Caco-2 (cell line): ENCODE measurements at regions not wholly inside any gene's neighbourhood (a gene's known extent, or its start where the extent isn't known, plus 50 kb on each side); places are given as distances from the start of the nearest gene placed in this dataset.

Source experiments
- BruUV-seq: library from RNA; stranded (reverse); fragments of 400-500 nt; replicated peaks from 2 replicates; lab custom pipeline; 2021; lab: Mats Ljungman, UMichigan
- CTCF ChIA-PET: fragments of 300-600 bp; sonication (Branson Sonifier 250); formaldehyde crosslinking; loops from one replicate; lab custom pipeline; 2022; ENCODE audit warnings: antibody characterized with exemption; lab: Charles Lee
- POLR2A ChIA-PET: fragments of 300-600 bp; sonication (Branson Sonifier 250); formaldehyde crosslinking; loops from one replicate; lab custom pipeline; 2022; ENCODE audit warnings: antibody characterized with exemption; lab: Charles Lee
- DNase-seq, 2 experiments: peaks; one replicate each; pipeline versions ENCODE4 v3.0.0 to v3.0.0-alpha.2; 2020 to 2022
- H3K27me3 ChIP-seq: replicated peaks from 2 replicates; pipeline ENCODE4 v1.6.0; 2011; ENCODE audit warnings: low read length; ENCODE audit not compliant: control insufficient read depth, insufficient read depth
- H3K36me3 ChIP-seq: 2 replicates; pipeline ENCODE4 v1.5.1; 2011; ENCODE audit warnings: low read length; ENCODE audit not compliant: control insufficient read depth, insufficient read depth
- H3K4me1 ChIP-seq: fragments of 250-450 bp; sonication (Bioruptor Pico); 2 replicates; pipeline ENCODE4 v1.5.1; 2020; ENCODE audit warnings: mild to moderate bottlenecking
- H3K4me3 ChIP-seq: 2 replicates; pipeline ENCODE4 v1.5.1; 2011; ENCODE audit warnings: low read depth, mild to moderate bottlenecking, control low read depth, low read length
- H3K9me3 ChIP-seq: fragments of 250-450 bp; sonication (Bioruptor Pico); 2 replicates; pipeline ENCODE4 v1.5.1; 2020; ENCODE audit warnings: mild to moderate bottlenecking, moderate library complexity
- H3K27ac Mint-ChIP-seq: one replicate; pipeline ENCODE4 v1.8.0; 2022; ENCODE audit warnings: mixed read lengths; ENCODE audit not compliant: unreplicated experiment
- H3K27me3 Mint-ChIP-seq: one replicate; pipeline ENCODE4 v1.8.0; 2022; ENCODE audit warnings: mixed read lengths; ENCODE audit not compliant: insufficient read depth, unreplicated experiment
- H3K36me3 Mint-ChIP-seq: one replicate; pipeline ENCODE4 v1.8.0; 2022; ENCODE audit warnings: mild to moderate bottlenecking, mixed read lengths; ENCODE audit not compliant: insufficient read depth, unreplicated experiment
- H3K4me1 Mint-ChIP-seq: one replicate; pipeline ENCODE4 v1.8.0; 2022; ENCODE audit warnings: low read depth, mixed read lengths; ENCODE audit not compliant: unreplicated experiment
- H3K4me3 Mint-ChIP-seq: one replicate; pipeline ENCODE4 v1.8.0; 2022; ENCODE audit warnings: mild to moderate bottlenecking, moderate library complexity, mixed read lengths; ENCODE audit not compliant: unreplicated experiment
- H3K9me3 Mint-ChIP-seq: one replicate; pipeline ENCODE4 v1.8.0; 2022; ENCODE audit warnings: mixed read lengths; ENCODE audit not compliant: unreplicated experiment
- intact Hi-C: fragments of 100-400 bp; cut with micrococcal nuclease; formaldehyde crosslinking; loops from one replicate; pipeline ENCODE4 v1.10.0; 2022; ENCODE audit not compliant: unreplicated experiment
- TF ChIP-seq, protein P1 (sequence below), 2 experiments: fragments of 200-600 bp in 1 of 2; IDR thresholded peaks; 1 replicate in 1 of 2; 2 replicates in 1 of 2; pipeline versions ENCODE4 v1.5.1 to v1.8.0; 2011 to 2022; ENCODE audit warnings: antibody characterized with exemption in 1 of 2, control low read depth in 1 of 2, inconsistent platforms in 1 of 2, low read depth in 1 of 2, low read length in 1 of 2, mild to moderate bottlenecking in 1 of 2, moderate library complexity in 1 of 2; ENCODE audit not compliant: insufficient read depth in 1 of 2, severe bottlenecking in 1 of 2, unreplicated experiment in 1 of 2

DNA sequence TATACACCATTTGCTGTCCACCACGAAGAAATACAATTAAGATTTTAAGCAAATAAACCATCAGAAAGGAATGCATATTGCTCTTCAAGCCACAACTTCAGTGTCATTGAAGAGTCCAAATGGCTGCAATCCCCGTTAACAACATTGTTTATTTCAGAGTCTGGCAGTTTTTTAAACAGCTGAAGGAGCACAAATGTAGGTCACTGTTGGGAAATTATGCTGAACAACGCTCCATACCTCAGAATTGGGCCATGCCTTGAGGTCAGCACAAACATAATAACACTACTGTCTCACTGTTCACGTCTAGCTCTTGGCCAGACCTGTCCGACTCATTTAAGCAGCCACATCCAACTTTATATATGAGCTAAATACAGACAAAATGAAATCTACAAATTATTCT is 453.9 kb upstream of the GHITM start:
- no TSS peak for BruUV-seq
- ChIA-PET POLR2A (no interaction called here), CTCF (no interaction called here)
- Mint-ChIP-seq H3K27me3 (no peaks in the 10 kb centered on the region), H3K9me3 (no peaks in the 10 kb centered on the region), H3K36me3 (no peaks in the 10 kb centered on the region), H3K27ac (no peak overlapping the region), H3K4me3 (no peak overlapping the region), H3K4me1 (no peaks in the 10 kb centered on the region)
- intact Hi-C loops: no loop called here
- no peak for DNase-seq
- Histone ChIP-seq H3K36me3 (no peaks in the 10 kb centered on the region), H3K27me3 (no peaks in the 10 kb centered on the region), H3K4me3 (no peak overlapping the region), H3K9me3 (no peaks in the 10 kb centered on the region), H3K4me1 (no peaks in the 10 kb centered on the region)
- TF ChIP-seq, protein P1, sequence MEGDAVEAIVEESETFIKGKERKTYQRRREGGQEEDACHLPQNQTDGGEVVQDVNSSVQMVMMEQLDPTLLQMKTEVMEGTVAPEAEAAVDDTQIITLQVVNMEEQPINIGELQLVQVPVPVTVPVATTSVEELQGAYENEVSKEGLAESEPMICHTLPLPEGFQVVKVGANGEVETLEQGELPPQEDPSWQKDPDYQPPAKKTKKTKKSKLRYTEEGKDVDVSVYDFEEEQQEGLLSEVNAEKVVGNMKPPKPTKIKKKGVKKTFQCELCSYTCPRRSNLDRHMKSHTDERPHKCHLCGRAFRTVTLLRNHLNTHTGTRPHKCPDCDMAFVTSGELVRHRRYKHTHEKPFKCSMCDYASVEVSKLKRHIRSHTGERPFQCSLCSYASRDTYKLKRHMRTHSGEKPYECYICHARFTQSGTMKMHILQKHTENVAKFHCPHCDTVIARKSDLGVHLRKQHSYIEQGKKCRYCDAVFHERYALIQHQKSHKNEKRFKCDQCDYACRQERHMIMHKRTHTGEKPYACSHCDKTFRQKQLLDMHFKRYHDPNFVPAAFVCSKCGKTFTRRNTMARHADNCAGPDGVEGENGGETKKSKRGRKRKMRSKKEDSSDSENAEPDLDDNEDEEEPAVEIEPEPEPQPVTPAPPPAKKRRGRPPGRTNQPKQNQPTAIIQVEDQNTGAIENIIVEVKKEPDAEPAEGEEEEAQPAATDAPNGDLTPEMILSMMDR (IDR thresholded peaks at IDR 0.05; ENCODE audit: insufficient read depth in 1 of 2, low read depth in 1 of 2, low read length in 1 of 2, severe bottlenecking in 1 of 2, unreplicated experiment in 1 of 2): no peak

DNA sequence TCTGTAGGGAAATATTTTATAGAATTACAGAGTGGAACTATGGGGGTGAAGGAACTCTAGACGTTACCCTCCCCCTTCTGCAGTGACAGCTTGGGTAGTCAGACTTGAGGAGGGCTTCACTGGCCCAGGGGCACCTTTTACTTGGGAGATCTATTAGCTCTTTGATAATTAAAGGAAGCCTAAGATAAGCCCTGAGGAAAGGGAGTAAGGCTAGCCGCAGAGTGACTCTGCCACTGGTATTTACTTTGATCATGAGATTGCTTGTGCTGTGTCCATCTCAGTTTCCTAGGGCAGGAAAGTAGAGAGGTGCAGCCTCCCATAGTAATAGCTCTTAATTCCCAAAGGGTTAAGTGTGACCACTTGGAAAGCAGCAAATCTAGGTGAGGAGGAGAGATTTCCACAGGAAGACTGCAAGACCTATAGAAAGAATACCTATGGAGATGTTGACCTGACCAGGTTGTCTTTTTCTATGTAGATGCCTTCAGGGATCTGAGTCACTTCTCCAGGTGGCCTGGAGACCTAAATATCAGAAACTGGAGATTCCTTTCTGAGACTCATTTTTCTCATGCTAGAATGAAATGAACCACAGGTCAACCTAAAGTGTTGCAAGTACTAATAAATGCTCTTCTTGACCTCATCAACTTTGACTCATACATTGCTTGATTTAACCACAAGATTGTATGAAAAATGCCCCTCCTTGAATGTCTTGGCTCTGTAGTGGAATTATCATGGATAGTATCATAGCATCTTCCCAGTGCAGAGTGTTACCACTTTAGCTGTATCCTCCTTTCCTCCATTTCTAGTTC is 447.3 kb upstream of the GHITM start:
- POLR2A ChIA-PET: no interaction called here
- intact Hi-C loops: no loop called here
- CTCF ChIA-PET: no interaction called here

DNA sequence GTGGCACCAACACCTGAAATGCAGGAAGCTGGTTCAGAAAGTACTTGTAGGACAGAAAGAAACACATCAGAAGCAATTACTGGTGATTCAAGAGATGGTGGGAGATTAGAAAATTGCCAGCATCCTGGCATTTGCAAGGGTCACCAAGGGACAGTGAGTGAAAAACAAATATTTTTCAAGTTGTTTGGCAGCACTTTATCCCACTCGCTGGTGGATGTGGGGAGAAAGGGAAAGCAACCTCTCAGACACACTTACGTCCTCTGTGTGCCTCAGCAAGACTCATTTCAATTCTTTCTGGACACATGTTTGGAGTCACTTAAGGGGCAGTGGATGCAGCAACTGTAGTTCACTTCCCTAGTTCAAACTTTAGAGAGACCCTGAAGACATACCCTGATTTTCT is 440.4 kb upstream of the GHITM start:
- no peak overlapping the region for H3K27ac Mint-ChIP-seq
- H3K4me1 Mint-ChIP-seq: no peaks in the 10 kb centered on the region
- Histone ChIP-seq H3K27me3 (no peaks in the 10 kb centered on the region), H3K4me3 (no peak overlapping the region), H3K4me1 (no peaks in the 10 kb centered on the region), H3K36me3 (no peaks in the 10 kb centered on the region), H3K9me3 (no peaks in the 10 kb centered on the region)
- no peak for DNase-seq
- no peak overlapping the region for H3K4me3 Mint-ChIP-seq
- H3K36me3 Mint-ChIP-seq: no peaks in the 10 kb centered on the region
- TF ChIP-seq, protein P1 (IDR thresholded peaks at IDR 0.05; ENCODE audit: insufficient read depth in 1 of 2, low read depth in 1 of 2, low read length in 1 of 2, severe bottlenecking in 1 of 2, unreplicated experiment in 1 of 2): no peak
- no TSS peak for BruUV-seq
- intact Hi-C loops: no loop called here
- no peaks in the 10 kb centered on the region for H3K9me3 Mint-ChIP-seq
- CTCF ChIA-PET: no interaction called here
- POLR2A ChIA-PET: no interaction called here
- H3K27me3 Mint-ChIP-seq: peaks cover 12% of the 10 kb centered on the region

More for the DNA sequence above, 447.3 kb upstream of the GHITM start:
- H3K4me3 ChIP-seq: no peak overlapping the region
- no peak for DNase-seq
- TF ChIP-seq, protein P1 (IDR thresholded peaks at IDR 0.05; ENCODE audit: insufficient read depth in 1 of 2, low read depth in 1 of 2, low read length in 1 of 2, severe bottlenecking in 1 of 2, unreplicated experiment in 1 of 2): no peak
- H3K4me1 ChIP-seq: no peaks in the 10 kb centered on the region
- Mint-ChIP-seq H3K9me3 (no peaks in the 10 kb centered on the region), H3K27me3 (peaks cover 4% of the 10 kb centered on the region), H3K4me3 (no peak overlapping the region), H3K27ac (no peak overlapping the region), H3K4me1 (no peaks in the 10 kb centered on the region), H3K36me3 (no peaks in the 10 kb centered on the region)
- H3K36me3 ChIP-seq: no peaks in the 10 kb centered on the region
- no peaks in the 10 kb centered on the region for H3K9me3 ChIP-seq
- BruUV-seq: no TSS peak
- H3K27me3 ChIP-seq: no peaks in the 10 kb centered on the region
